Fibroblast of lung (primary cell): ENCODE measurements at regions not wholly inside any gene's neighbourhood (a gene's known extent, or its start where the extent isn't known, plus 50 kb on each side); places are given as distances from the start of the nearest gene placed in this dataset.

Source experiments
- CTCF ChIP-seq, 2 donors: IDR thresholded peaks in 1 of 2; conservative IDR thresholded peaks in 1 of 2; 1 replicate in 1 of 2; 2 replicates in 1 of 2; pipeline ENCODE4 v1.5.1; 2011 to 2012; ENCODE audit warnings: low read length in 2 of 2, control low read depth in 1 of 2, inconsistent platforms in 1 of 2, low read depth in 1 of 2, mild to moderate bottlenecking in 1 of 2
- EZH2 ChIP-seq: IDR thresholded peaks from 2 replicates; pipeline ENCODE4 v1.5.1; 2012; ENCODE audit warnings: low read length, control low read depth, mild to moderate bottlenecking; ENCODE audit errors: missing control alignments

- TF ChIP-seq CTCF (conservative IDR thresholded peaks at IDR 0.05 in 1 of 2, IDR thresholded peaks at IDR 0.05 in 1 of 2; ENCODE audit: low read depth in 1 of 2, low read length in 2 of 2) (no peak), EZH2 (no peak)
Measured at GRCh38 chr2:167555098-167555720, 666.9 kb downstream of the XIRP2 start.
